ENCODE measurements at regions not wholly inside any gene's neighbourhood (a gene's known extent, or its start where the extent isn't known, plus 50 kb on each side); places are given as distances from the start of the nearest gene placed in this dataset.
A peak's percentile ranks its signal among the peaks of the same experiment; 100 is the strongest.

GRCh38 chr6:53974941-53975340 lies 136.3 kb upstream of the MLIP start:
- no peak for DNase-seq (ENCODE audit: extremely low read depth in 1 of 11, low read depth in 9 of 11, low spot score in 4 of 11)

GRCh38 chr6:53975941-53976615 lies 135.2 kb upstream of the MLIP start:
- DNase-seq (ENCODE audit: extremely low read depth in 1 of 11, low read depth in 9 of 11, low spot score in 4 of 11), result peak in 4 of 11 donors; percentile 27 to 47 (median 38)

- DNase-seq (ENCODE audit: extremely low read depth in 1 of 11, low read depth in 9 of 11, low spot score in 4 of 11), result no peak
Observed at GRCh38 chr6:53977551-53977950, 133.7 kb upstream of the MLIP start.

DNA sequence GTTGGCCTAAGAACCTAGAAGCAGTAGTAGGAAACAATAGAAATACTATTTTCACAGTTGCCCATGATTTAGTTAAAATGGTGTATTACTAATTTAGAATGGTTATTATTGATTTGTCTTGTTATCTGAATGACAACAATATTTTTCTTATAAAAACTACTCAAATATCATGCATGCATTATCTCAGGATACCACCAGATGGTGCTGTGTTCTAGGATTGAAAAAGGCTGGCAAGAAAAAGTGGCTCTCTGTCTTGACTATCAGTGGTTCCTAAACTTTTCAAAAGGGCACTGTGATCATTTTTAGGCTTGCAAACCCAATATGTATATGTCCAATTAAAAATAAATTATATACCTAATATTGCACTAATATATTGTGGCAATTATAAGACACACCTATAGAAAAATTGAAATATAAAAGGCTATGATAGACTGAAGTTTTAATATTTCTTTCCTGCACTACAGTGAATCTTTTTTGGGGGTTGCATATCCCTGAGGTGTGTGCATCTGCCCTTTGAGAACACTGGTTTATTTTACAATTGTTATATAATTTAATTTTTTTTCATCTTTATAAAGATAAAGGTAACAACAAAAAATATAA lies 131.7 kb upstream of the MLIP start:
- DNase-seq (ENCODE audit: extremely low read depth in 1 of 11, low read depth in 9 of 11, low spot score in 4 of 11), result peak in 2 of 11 donors; percentile 40 to 43

- no peak for DNase-seq (ENCODE audit: extremely low read depth in 1 of 11, low read depth in 9 of 11, low spot score in 4 of 11)
Observed at GRCh38 chr6:53982366-53983050, 128.7 kb upstream of the MLIP start.

DNA sequence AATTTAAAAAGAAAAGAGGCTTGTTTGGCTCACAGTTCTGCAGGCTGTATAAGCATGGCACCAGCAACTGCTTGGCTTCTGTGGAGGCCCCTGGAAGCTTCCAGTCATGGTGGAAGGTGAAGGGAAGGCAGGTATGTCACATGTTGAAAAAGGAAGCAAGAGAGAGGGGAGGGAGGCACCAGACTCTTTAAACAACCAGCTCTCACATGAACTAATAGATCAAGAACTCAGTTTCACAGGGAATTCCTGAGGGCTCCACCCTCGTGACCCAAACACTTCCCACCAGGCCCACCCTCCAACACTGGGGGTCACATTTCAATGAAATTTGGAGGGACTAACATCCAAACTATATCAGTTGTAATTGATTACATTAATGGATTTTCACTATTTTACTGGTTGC lies 127.9 kb upstream of the MLIP start:
- DNase-seq (ENCODE audit: extremely low read depth in 1 of 11, low read depth in 9 of 11, low spot score in 4 of 11), result no peak

- no peak for DNase-seq (ENCODE audit: extremely low read depth in 1 of 11, low read depth in 9 of 11, low spot score in 4 of 11)
Observed at GRCh38 chr6:53984163-53984562, 127.1 kb upstream of the MLIP start.

DNA sequence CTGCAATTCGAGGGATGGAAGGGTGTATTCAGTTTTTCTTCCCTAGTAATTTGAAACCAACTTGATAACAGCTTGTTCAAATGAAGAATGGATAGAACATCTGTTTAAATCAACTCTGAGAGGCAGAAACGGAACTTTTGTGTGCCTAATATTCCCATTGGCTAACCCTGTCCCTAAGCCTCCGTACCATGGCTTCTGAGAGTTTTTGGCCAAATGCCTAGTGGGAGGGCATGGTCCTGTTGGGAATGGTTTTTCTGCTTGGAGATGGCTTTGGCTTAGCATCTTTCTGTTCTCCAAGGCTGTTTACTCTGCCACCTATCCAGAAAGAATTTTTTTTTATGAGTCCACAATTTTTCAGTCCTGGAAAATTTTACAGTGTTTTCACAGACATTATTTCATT lies 126.7 kb upstream of the MLIP start:
- no peak for DNase-seq (ENCODE audit: extremely low read depth in 1 of 11, low read depth in 9 of 11, low spot score in 4 of 11)

DNA sequence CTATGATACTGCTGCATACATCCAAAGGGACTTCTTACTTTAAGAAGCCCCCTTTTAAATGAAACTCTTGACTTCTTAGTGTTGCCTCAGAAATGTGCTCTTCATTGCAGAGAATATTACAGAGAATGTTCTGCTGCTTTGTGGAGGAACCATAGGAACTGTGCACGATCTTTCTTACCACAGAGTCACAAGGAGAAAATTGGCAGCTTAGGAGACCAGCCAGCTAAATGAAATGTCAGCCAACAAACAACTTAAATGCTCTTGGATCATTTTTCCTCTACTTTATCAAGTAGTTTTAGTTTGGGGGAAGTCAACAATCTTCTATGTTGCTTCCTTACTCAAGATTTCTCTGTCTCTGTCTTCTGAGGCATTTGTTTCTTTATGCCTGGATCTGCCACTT lies 125.9 kb upstream of the MLIP start:
- DNase-seq (ENCODE audit: extremely low read depth in 1 of 11, low read depth in 9 of 11, low spot score in 4 of 11), result no peak

DNA sequence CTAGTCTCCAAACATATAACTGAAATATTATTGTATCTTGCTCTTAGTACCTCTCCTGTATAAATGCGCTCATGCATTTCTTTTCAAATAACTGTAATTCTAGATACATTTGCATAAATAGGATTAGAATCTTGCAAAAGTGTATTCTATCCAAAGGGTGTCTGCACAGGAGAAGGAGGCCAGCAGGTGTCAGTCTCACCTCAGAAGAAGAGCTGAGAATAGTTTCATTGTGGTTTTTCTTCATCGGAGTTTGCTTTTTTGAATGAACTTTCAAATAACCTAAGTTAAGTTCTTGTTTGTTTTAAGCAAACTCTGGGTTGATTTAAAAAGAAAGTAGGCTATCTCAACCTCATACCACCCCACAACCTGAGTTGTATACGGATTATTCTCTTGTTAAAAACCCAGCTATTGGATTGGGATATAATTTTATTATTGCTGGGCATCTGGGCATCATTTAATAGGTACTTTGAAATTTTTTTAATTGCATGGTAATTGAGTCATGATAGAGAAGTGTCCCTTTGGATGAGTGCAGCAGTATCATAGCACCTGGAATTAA lies 125.0 kb upstream of the MLIP start:
- DNase-seq (ENCODE audit: extremely low read depth in 1 of 11, low read depth in 9 of 11, low spot score in 4 of 11), result peak in 5 of 11 donors; percentile 26 to 49 (median 35)

- no peak for DNase-seq (ENCODE audit: extremely low read depth in 1 of 11, low read depth in 9 of 11, low spot score in 4 of 11)
Observed at GRCh38 chr6:53986721-53987521, 124.3 kb upstream of the MLIP start.

DNA sequence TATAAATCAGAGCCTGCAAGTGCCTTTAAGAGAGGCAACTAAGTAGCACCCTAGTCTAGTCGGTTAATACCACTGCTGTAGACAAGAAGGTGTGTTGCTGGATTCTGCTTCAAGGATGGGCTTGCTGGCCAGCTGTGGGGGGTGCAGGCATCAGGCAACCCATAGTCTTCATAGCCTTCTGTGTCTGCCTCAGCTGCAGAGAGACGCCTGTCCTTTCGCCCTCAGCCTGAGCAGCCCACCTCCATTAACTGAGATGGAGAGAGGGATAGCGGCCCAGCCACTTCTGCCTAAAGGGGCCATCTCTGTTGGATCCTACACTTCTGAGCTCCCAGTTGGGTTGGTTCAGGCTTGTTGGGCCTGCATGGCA lies 123.7 kb upstream of the MLIP start:
- no peak for DNase-seq (ENCODE audit: extremely low read depth in 1 of 11, low read depth in 9 of 11, low spot score in 4 of 11)

- DNase-seq (ENCODE audit: extremely low read depth in 1 of 11, low read depth in 9 of 11, low spot score in 4 of 11), result no peak
Observed at GRCh38 chr6:53989504-53989903, 121.7 kb upstream of the MLIP start.

DNA sequence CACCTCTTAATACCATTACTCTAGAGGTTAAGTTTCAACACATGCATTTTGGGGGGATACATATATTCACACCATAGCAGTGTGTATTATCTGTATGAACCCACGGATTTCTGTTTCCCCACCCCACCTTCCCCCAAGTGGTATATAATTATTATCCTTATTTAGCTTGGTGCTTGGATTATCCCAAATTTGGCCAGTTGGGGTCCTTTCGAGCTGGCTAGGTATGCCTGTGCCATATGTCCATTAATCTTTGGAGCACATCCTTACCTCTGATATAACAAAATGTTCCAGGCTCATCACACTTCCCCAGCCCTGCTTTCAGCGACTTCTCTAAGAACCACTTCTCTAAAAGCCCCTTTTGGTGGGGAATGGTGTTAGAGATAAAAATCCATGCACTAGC lies 118.7 kb upstream of the MLIP start:
- DNase-seq (ENCODE audit: extremely low read depth in 1 of 11, low read depth in 9 of 11, low spot score in 4 of 11), result no peak

DNA sequence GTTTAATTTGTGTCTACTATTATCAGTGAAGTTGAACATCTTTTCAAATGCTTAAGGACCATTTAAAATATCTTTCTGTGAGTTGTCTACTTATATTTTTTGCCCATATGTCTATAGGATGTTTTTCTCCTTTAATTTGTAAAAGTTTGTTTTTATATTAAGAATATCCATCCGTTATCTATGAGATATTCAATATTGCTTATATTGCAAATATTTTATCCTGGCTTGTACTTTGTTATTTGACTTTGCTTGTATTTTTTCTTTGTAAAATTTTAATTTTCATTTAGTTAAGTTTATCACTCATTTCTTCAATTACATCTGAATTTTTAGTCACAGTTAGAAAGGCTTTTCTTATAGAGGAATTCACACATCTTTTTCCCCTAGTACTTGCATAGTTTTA lies 117.0 kb upstream of the MLIP start:
- no peak for DNase-seq (ENCODE audit: extremely low read depth in 1 of 11, low read depth in 9 of 11, low spot score in 4 of 11)

DNA sequence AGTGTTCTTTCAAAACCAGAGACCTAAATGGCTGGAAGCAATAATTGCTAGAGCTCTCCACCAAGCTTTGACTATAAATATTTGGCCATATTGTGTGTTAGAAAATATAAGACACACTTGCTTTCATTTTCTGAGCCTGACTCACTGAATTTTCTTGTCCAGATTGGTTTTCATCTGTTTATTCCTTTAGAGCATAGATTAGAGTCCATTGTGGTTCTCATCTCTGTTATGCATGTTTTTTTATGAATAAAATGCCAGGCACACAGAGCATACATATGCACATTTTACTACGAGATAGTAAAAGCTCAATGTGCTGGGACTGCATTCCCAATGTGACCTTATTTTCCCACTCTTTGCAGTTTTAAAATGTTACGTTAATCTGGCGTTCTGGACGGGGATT lies 115.3 kb upstream of the MLIP start:
- no peak for DNase-seq (ENCODE audit: extremely low read depth in 1 of 11, low read depth in 9 of 11, low spot score in 4 of 11)

GRCh38 chr6:53998303-53998702 lies 112.9 kb upstream of the MLIP start:
- DNase-seq (ENCODE audit: extremely low read depth in 1 of 11, low read depth in 9 of 11, low spot score in 4 of 11), result no peak

DNA sequence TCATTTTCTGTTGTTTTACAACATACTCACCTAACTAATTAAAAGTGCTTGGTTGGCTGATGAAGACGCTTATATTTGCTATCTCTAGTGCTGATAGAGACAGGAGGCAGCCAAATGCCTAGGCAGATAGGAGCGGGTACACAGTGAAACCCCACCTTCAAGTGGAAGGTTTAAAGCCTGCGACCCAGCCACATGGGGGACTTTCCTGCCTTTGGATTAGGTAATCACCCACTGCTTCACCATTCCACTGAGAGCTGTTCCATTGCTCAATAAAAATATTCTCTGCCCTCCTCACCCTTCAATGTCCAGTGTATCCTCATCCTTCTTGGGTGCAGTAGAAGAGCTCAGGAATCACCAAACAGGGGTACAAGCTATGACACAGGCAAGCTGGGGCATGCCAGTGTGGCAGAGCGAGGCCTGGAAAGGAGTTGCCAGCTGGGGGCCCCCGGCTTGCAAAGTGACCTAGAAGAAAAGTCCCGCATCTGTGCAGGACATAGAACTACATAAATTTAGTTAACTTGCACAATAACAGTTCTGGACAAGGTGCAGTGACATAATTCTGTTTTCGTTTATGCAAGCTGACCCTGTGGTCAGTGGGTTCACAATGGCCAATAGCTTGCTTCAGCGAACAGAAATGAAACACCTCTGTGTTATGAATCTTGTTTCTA lies 112.0 kb upstream of the MLIP start:
- DNase-seq (ENCODE audit: extremely low read depth in 1 of 11, low read depth in 9 of 11, low spot score in 4 of 11), result no peak

DNA sequence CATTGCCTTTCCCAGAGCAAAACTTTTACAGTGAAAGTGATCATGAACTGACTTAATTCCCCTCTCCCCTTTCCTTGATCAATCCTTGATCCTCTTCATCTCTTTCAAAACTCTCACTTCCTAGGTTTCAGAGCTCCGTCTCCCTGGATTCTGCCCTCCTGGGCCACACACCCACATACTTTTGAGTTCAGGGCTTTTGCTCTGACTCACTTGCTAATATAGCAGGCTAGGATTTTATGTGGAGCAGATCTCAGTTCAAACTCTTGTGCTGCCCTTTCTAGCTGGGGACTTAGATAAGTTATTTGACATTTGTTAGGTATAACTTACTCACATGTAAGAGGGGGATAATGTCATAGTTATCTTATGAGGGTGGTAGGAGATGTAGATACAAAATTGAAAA lies 109.1 kb upstream of the MLIP start:
- DNase-seq (ENCODE audit: extremely low read depth in 1 of 11, low read depth in 9 of 11, low spot score in 4 of 11), result no peak
